DND-41 (cell line): ENCODE measurements at regions not wholly inside any gene's neighbourhood (a gene's known extent, or its start where the extent isn't known, plus 50 kb on each side); places are given as distances from the start of the nearest gene placed in this dataset.

ENCODE experiments used
- ATAC-seq: fragments of 200-7000 bp; cut with Tn5 transposase; 3 replicates; pipeline ENCODE4 v1.9.1; 2021; ENCODE audit warnings: low read depth; ENCODE audit not compliant: insufficient read depth
- DNase-seq: peaks from one replicate; pipeline ENCODE4 v3.0.0-alpha.2; 2020
- H2AFZ ChIP-seq: 2 replicates; pipeline ENCODE4 v1.6.0; 2012; ENCODE audit warnings: low read depth, low read length
- H3K27ac ChIP-seq: 2 replicates; pipeline ENCODE4 v1.5.1; 2012; ENCODE audit warnings: low read length, inconsistent platforms
- H3K27me3 ChIP-seq: fragments of 200-600 bp; sonication (generic); 2 replicates; pipeline ENCODE4 v1.6.0; 2012; ENCODE audit warnings: low read length, mild to moderate bottlenecking, inconsistent platforms; ENCODE audit not compliant: insufficient read depth, poor library complexity
- H3K36me3 ChIP-seq: 2 replicates; pipeline ENCODE4 v1.5.1; 2012; ENCODE audit warnings: low read length, inconsistent platforms; ENCODE audit not compliant: insufficient read depth
- H3K4me1 ChIP-seq: 2 replicates; pipeline ENCODE4 v1.5.1; 2012; ENCODE audit warnings: mild to moderate bottlenecking, low read length; ENCODE audit not compliant: insufficient read depth
- H3K4me2 ChIP-seq: 2 replicates; pipeline ENCODE4 v1.6.0; 2012; ENCODE audit warnings: mild to moderate bottlenecking, moderate library complexity, low read length, inconsistent platforms; ENCODE audit not compliant: insufficient read depth
- H3K4me3 ChIP-seq, 2 experiments: fragments of 200-600 bp in 1 of 2; shearing (Covaris generic) in 1 of 2; 2 replicates each; pipeline ENCODE4 v1.5.1; 2012 to 2016; ENCODE audit warnings: inconsistent platforms in 2 of 2, low read length in 2 of 2, mild to moderate bottlenecking in 2 of 2, low read depth in 1 of 2, moderate library complexity in 1 of 2
- H3K79me2 ChIP-seq: 2 replicates; pipeline ENCODE4 v1.6.0; 2012; ENCODE audit warnings: low read length, inconsistent platforms; ENCODE audit not compliant: insufficient read depth
- H3K9ac ChIP-seq: 2 replicates; pipeline ENCODE4 v1.6.0; 2012; ENCODE audit warnings: low read depth, mild to moderate bottlenecking, inconsistent platforms, low read length, moderate library complexity
- H3K9me3 ChIP-seq: 2 replicates; pipeline ENCODE4 v1.5.1; 2012; ENCODE audit warnings: low read length, moderate library complexity, mild to moderate bottlenecking, inconsistent platforms; ENCODE audit not compliant: insufficient read depth, severe bottlenecking
- H4K20me1 ChIP-seq: 2 replicates; pipeline ENCODE4 v1.6.0; 2012; ENCODE audit warnings: low read length; ENCODE audit not compliant: insufficient read depth
- EZH2 ChIP-seq: IDR thresholded peaks from 3 replicates; pipeline ENCODE4 v1.6.1; 2012; ENCODE audit warnings: borderline replicate concordance, low read depth, mild to moderate bottlenecking, moderate library complexity, low read length, inconsistent platforms; ENCODE audit not compliant: severe bottlenecking
- TF ChIP-seq, protein P1 (sequence below): IDR thresholded peaks from 2 replicates; pipeline ENCODE4 v1.5.1; 2012; ENCODE audit warnings: borderline replicate concordance, low read length, moderate library complexity, mild to moderate bottlenecking; ENCODE audit not compliant: poor library complexity, severe bottlenecking; ENCODE audit errors: extremely low read depth

DNA sequence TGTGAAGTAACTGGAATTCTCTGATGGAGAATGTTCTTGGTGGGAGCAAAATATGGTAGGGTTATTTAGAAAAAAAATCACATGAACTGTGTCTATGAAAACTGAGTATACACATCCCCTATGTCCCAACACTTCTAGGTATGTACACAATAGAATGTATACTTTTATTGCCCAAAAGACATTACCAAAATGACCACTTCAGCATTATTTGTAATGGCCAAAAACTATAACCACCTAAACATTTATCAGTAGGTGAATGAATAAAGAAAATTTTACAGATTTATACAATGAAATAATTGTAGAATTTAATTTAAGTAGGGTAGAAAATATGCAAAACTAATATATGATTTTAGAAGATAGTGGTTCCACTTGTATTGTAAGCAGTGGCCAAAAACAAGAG is 462.8 kb downstream of the KCNJ3 start:
- Histone ChIP-seq H3K9ac (no peak overlapping the region), H3K36me3 (no peaks in the 10 kb centered on the region), H3K27me3 (no peaks in the 10 kb centered on the region), H4K20me1 (no peaks in the 10 kb centered on the region), H2AFZ (no peak overlapping the region), H3K9me3 (no peaks in the 10 kb centered on the region), H3K79me2 (no peaks in the 10 kb centered on the region), H3K4me1 (no peaks in the 10 kb centered on the region), H3K4me2 (no peak overlapping the region), H3K27ac (no peak overlapping the region), H3K4me3 (no peak overlapping the region)
- DNase-seq (no peak), ATAC-seq (no peak)
- no peak for TF ChIP-seq EZH2
- TF ChIP-seq, protein P1, sequence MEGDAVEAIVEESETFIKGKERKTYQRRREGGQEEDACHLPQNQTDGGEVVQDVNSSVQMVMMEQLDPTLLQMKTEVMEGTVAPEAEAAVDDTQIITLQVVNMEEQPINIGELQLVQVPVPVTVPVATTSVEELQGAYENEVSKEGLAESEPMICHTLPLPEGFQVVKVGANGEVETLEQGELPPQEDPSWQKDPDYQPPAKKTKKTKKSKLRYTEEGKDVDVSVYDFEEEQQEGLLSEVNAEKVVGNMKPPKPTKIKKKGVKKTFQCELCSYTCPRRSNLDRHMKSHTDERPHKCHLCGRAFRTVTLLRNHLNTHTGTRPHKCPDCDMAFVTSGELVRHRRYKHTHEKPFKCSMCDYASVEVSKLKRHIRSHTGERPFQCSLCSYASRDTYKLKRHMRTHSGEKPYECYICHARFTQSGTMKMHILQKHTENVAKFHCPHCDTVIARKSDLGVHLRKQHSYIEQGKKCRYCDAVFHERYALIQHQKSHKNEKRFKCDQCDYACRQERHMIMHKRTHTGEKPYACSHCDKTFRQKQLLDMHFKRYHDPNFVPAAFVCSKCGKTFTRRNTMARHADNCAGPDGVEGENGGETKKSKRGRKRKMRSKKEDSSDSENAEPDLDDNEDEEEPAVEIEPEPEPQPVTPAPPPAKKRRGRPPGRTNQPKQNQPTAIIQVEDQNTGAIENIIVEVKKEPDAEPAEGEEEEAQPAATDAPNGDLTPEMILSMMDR: no peak

DNA sequence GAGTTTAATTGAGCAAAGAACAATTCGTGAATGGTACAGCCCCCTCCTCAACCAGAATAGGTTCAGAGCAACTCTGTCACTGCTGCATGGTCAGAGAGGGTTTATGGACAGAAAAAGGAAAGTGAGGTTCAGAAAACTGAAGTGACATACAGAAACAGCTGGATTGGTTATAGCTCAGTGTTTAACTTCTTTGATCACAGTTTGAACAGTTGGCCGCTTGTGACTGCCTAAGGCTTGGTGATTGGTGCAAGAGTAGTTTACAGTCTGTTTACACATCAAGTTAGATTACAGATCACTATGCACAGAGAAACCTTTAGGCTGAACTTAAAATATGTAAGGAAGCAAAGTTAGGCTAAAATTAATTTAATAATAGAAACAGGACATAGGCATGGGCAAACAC is 459.2 kb downstream of the KCNJ3 start:
- Histone ChIP-seq H3K9ac (no peak overlapping the region), H3K27ac (no peak overlapping the region), H2AFZ (no peak overlapping the region), H3K27me3 (no peaks in the 10 kb centered on the region), H3K9me3 (no peaks in the 10 kb centered on the region), H3K79me2 (no peaks in the 10 kb centered on the region), H3K4me1 (no peaks in the 10 kb centered on the region), H4K20me1 (no peaks in the 10 kb centered on the region), H3K4me3 (no peak overlapping the region), H3K36me3 (no peaks in the 10 kb centered on the region), H3K4me2 (no peak overlapping the region)
- ATAC-seq (no peak), DNase-seq (no peak)
- TF ChIP-seq, protein P1: no peak
- no peak for TF ChIP-seq EZH2

DNA sequence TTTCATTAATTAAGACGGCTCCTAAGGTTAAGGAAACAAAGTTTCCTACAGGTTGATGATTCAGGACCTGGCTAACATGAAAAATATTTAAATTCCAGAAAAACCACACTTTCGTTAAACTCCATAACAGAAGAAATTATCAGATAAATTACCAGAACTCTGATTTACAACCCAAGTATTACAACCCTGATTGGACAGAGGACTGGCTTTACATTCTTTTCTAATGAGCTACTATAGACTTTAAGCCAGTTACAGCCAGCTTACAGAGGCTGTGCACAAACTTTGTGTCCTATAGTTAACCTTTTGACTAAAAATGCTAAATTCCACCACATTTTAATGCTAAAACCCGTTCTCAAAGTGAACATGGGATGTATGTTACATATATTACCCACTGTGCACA is 458.6 kb downstream of the KCNJ3 start:
- no peak for ATAC-seq
- no peak overlapping the region for H2AFZ ChIP-seq

DNA sequence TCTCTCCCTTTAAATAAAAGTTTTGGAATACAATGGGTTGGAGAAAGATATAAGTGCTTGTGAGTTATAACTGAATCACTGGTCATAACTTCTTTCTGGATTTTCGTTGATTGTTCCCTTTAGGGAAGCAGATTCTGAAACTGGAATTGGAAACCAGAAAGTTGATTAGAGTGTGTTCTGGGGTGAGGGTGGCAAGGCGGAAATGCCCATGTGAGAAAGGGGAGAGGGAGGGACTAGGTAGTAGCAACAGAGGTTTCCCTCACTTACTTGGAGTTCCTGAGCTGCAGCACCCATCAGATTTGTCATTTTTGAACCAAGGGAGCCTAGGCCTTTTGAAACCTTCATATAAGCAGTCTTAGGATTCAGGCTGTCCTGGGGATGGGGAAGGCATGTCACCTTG is 453.4 kb downstream of the KCNJ3 start:
- Histone ChIP-seq H3K27me3 (no peaks in the 10 kb centered on the region), H3K4me2 (no peak overlapping the region), H3K4me3 (no peak overlapping the region), H3K9me3 (no peaks in the 10 kb centered on the region), H3K27ac (no peak overlapping the region), H2AFZ (no peak overlapping the region), H3K4me1 (no peaks in the 10 kb centered on the region), H3K9ac (no peak overlapping the region), H3K36me3 (no peaks in the 10 kb centered on the region), H3K79me2 (no peaks in the 10 kb centered on the region), H4K20me1 (no peaks in the 10 kb centered on the region)
- DNase-seq (no peak), ATAC-seq (no peak)
- TF ChIP-seq EZH2: no peak
- TF ChIP-seq, protein P1: no peak

More for the DNA sequence above, 458.6 kb downstream of the KCNJ3 start:
- DNase-seq: no peak
- H3K4me1 ChIP-seq: no peaks in the 10 kb centered on the region
- no peaks in the 10 kb centered on the region for H3K27me3 ChIP-seq
- no peak overlapping the region for H3K4me2 ChIP-seq
- no peak overlapping the region for H3K9ac ChIP-seq
- H3K27ac ChIP-seq: no peak overlapping the region
- TF ChIP-seq EZH2: no peak
- H3K36me3 ChIP-seq: no peaks in the 10 kb centered on the region
- H3K79me2 ChIP-seq: no peaks in the 10 kb centered on the region
- H4K20me1 ChIP-seq: no peaks in the 10 kb centered on the region
- no peaks in the 10 kb centered on the region for H3K9me3 ChIP-seq
- H3K4me3 ChIP-seq: no peak overlapping the region
